ENCODE measurements at regions not wholly inside any gene's neighbourhood (a gene's known extent, or its start where the extent isn't known, plus 50 kb on each side); places are given as distances from the start of the nearest gene placed in this dataset.

GRCh38 chr13:88919970-88920628, 1248.9 kb downstream of the SLITRK5 start:
- DNase-seq = peak; percentile 28 to 94 (median 87)
- H3K36me3 ChIP-seq (ENCODE audit: control insufficient read depth in 4 of 4, insufficient read depth in 4 of 4, low read length in 3 of 4) = no peaks in the 10 kb centered on the region
- POLR2A ChIA-PET = no interaction called here
- H3K27ac ChIP-seq (ENCODE audit: insufficient read depth in 1 of 2, low read depth in 1 of 2, low read length in 2 of 2, poor library complexity in 1 of 2, severe bottlenecking in 2 of 2) = peak overlapping the region; percentile 52 to 63
- no peaks in the 10 kb centered on the region for H3K27me3 ChIP-seq (replicated peaks in 2 of 5; ENCODE audit: control insufficient read depth in 4 of 5, insufficient read depth in 5 of 5, low read length in 4 of 5)
- H3K4me1 ChIP-seq (ENCODE audit: control extremely low read depth in 1 of 4, control insufficient read depth in 4 of 4, insufficient read depth in 4 of 4, low read length in 3 of 4) = peaks cover 0 to 18% (median 12%) of the 10 kb centered on the region in 4 experiments
- peaks cover 0 to 16% (median 0%) of the 10 kb centered on the region in 5 experiments for H3K9me3 ChIP-seq (ENCODE audit: control extremely low read depth in 1 of 5, control insufficient read depth in 4 of 5, insufficient read depth in 2 of 5, low read depth in 1 of 5, low read length in 4 of 5)
- CTCF ChIA-PET = interaction anchor here (1.1 kb wide), 1 partner anchor 42 kb away, joined by 3 read pairs; no protein-coding TSS in a partner anchor
- WGBS (ENCODE audit: insufficient coverage) = 10% methylated on average over 2 of the region's 3 CpGs
- peak overlapping the region in 3 of 7 experiments; percentile 10 to 15 (median 15) for H3K4me3 ChIP-seq (ENCODE audit: control insufficient read depth in 1 of 7, extremely low read depth in 1 of 7, insufficient read depth in 4 of 7, low read depth in 2 of 7, low read length in 6 of 7)

- H3K27me3 ChIP-seq (replicated peaks in 2 of 5; ENCODE audit: control insufficient read depth in 4 of 5, insufficient read depth in 5 of 5, low read length in 4 of 5) = no peaks in the 10 kb centered on the region
- H3K9me3 ChIP-seq (ENCODE audit: control extremely low read depth in 1 of 5, control insufficient read depth in 4 of 5, insufficient read depth in 2 of 5, low read depth in 1 of 5, low read length in 4 of 5) = peaks cover 0 to 22% (median 15%) of the 10 kb centered on the region in 5 experiments
- no peak overlapping the region for H3K4me3 ChIP-seq (ENCODE audit: control insufficient read depth in 1 of 7, extremely low read depth in 1 of 7, insufficient read depth in 4 of 7, low read depth in 2 of 7, low read length in 6 of 7)
- no peaks in the 10 kb centered on the region for H3K36me3 ChIP-seq (ENCODE audit: control insufficient read depth in 4 of 4, insufficient read depth in 4 of 4, low read length in 3 of 4)
- CTCF ChIA-PET = no interaction called here
- DNase-seq = no peak
- no peaks in the 10 kb centered on the region for H3K4me1 ChIP-seq (ENCODE audit: control extremely low read depth in 1 of 4, control insufficient read depth in 4 of 4, insufficient read depth in 4 of 4, low read length in 3 of 4)
- WGBS (ENCODE audit: insufficient coverage) = 100% methylated on average over 3 of the region's 3 CpGs
- no peak overlapping the region for H3K27ac ChIP-seq (ENCODE audit: insufficient read depth in 1 of 2, low read depth in 1 of 2, low read length in 2 of 2, poor library complexity in 1 of 2, severe bottlenecking in 2 of 2)
- POLR2A ChIA-PET = no interaction called here
Observed at GRCh38 chr13:88925954-88926353, 1254.8 kb downstream of the SLITRK5 start.

GRCh38 chr13:88926890-88927502, 1255.8 kb downstream of the SLITRK5 start:
- POLR2A ChIA-PET = no interaction called here

GRCh38 chr13:88932950-88933349, 1261.8 kb downstream of the SLITRK5 start:
- CTCF ChIA-PET = no interaction called here
- DNase-seq = no peak
- H3K9me3 ChIP-seq (ENCODE audit: control extremely low read depth in 1 of 5, control insufficient read depth in 4 of 5, insufficient read depth in 2 of 5, low read depth in 1 of 5, low read length in 4 of 5) = no peaks in the 10 kb centered on the region
- H3K4me1 ChIP-seq (ENCODE audit: control extremely low read depth in 1 of 4, control insufficient read depth in 4 of 4, insufficient read depth in 4 of 4, low read length in 3 of 4) = peaks cover 0 to 2% (median under 1%) of the 10 kb centered on the region in 4 experiments
- WGBS (ENCODE audit: insufficient coverage) = 80% methylated on average over 1 of the region's 1 CpG
- no peaks in the 10 kb centered on the region for H3K27me3 ChIP-seq (replicated peaks in 2 of 5; ENCODE audit: control insufficient read depth in 4 of 5, insufficient read depth in 5 of 5, low read length in 4 of 5)
- no peak overlapping the region for H3K27ac ChIP-seq (ENCODE audit: insufficient read depth in 1 of 2, low read depth in 1 of 2, low read length in 2 of 2, poor library complexity in 1 of 2, severe bottlenecking in 2 of 2)
- POLR2A ChIA-PET = no interaction called here
- H3K36me3 ChIP-seq (ENCODE audit: control insufficient read depth in 4 of 4, insufficient read depth in 4 of 4, low read length in 3 of 4) = no peaks in the 10 kb centered on the region
- H3K4me3 ChIP-seq (ENCODE audit: control insufficient read depth in 1 of 7, extremely low read depth in 1 of 7, insufficient read depth in 4 of 7, low read depth in 2 of 7, low read length in 6 of 7) = no peak overlapping the region

More at GRCh38 chr13:88926890-88927502, 1255.8 kb downstream of the SLITRK5 start:
- Histone ChIP-seq H3K4me3 (ENCODE audit: control insufficient read depth in 1 of 7, extremely low read depth in 1 of 7, insufficient read depth in 4 of 7, low read depth in 2 of 7, low read length in 6 of 7) (no peak overlapping the region), H3K9me3 (ENCODE audit: control extremely low read depth in 1 of 5, control insufficient read depth in 4 of 5, insufficient read depth in 2 of 5, low read depth in 1 of 5, low read length in 4 of 5) (peaks cover 0 to 17% (median 15%) of the 10 kb centered on the region in 5 experiments), H3K4me1 (ENCODE audit: control extremely low read depth in 1 of 4, control insufficient read depth in 4 of 4, insufficient read depth in 4 of 4, low read length in 3 of 4) (no peaks in the 10 kb centered on the region), H3K27ac (ENCODE audit: insufficient read depth in 1 of 2, low read depth in 1 of 2, low read length in 2 of 2, poor library complexity in 1 of 2, severe bottlenecking in 2 of 2) (no peak overlapping the region), H3K36me3 (ENCODE audit: control insufficient read depth in 4 of 4, insufficient read depth in 4 of 4, low read length in 3 of 4) (no peaks in the 10 kb centered on the region), H3K27me3 (replicated peaks in 2 of 5; ENCODE audit: control insufficient read depth in 4 of 5, insufficient read depth in 5 of 5, low read length in 4 of 5) (no peaks in the 10 kb centered on the region)
- no peak for DNase-seq
- CTCF ChIA-PET = interaction anchor here (0.5 to 0.8 kb wide), 3 partner anchors 9 to 461 kb away, joined by 3 read pairs; no protein-coding TSS in a partner anchor
- 92% methylated on average over 4 of the region's 5 CpGs for WGBS (ENCODE audit: insufficient coverage)

- no peak overlapping the region for H3K4me3 ChIP-seq (ENCODE audit: control insufficient read depth in 1 of 7, extremely low read depth in 1 of 7, insufficient read depth in 4 of 7, low read depth in 2 of 7, low read length in 6 of 7)
- no peaks in the 10 kb centered on the region for H3K9me3 ChIP-seq (ENCODE audit: control extremely low read depth in 1 of 5, control insufficient read depth in 4 of 5, insufficient read depth in 2 of 5, low read depth in 1 of 5, low read length in 4 of 5)
- no peak for DNase-seq
- H3K4me1 ChIP-seq (ENCODE audit: control extremely low read depth in 1 of 4, control insufficient read depth in 4 of 4, insufficient read depth in 4 of 4, low read length in 3 of 4) = peaks cover 0 to 2% (median under 1%) of the 10 kb centered on the region in 4 experiments
- ChIA-PET CTCF (interaction anchor here (1.1 kb wide), 1 partner anchor 9 kb away, joined by 3 read pairs; no protein-coding TSS in a partner anchor), POLR2A (no interaction called here)
- no CpG with 5 or more reads among the region's 3 CpGs for WGBS (ENCODE audit: insufficient coverage)
- H3K27ac ChIP-seq (ENCODE audit: insufficient read depth in 1 of 2, low read depth in 1 of 2, low read length in 2 of 2, poor library complexity in 1 of 2, severe bottlenecking in 2 of 2) = no peak overlapping the region
- H3K36me3 ChIP-seq (ENCODE audit: control insufficient read depth in 4 of 4, insufficient read depth in 4 of 4, low read length in 3 of 4) = no peaks in the 10 kb centered on the region
- H3K27me3 ChIP-seq (replicated peaks in 2 of 5; ENCODE audit: control insufficient read depth in 4 of 5, insufficient read depth in 5 of 5, low read length in 4 of 5) = no peaks in the 10 kb centered on the region
Observed at GRCh38 chr13:88937384-88937783, 1266.2 kb downstream of the SLITRK5 start.

GRCh38 chr13:88945793-88946192, 1274.6 kb downstream of the SLITRK5 start:
- 100% methylated on average over 1 of the region's 4 CpGs for WGBS (ENCODE audit: insufficient coverage)

GRCh38 chr13:88948501-88948900, 1277.3 kb downstream of the SLITRK5 start:
- WGBS (ENCODE audit: insufficient coverage) = 80% methylated on average over 1 of the region's 3 CpGs
- H3K4me3 ChIP-seq (ENCODE audit: control insufficient read depth in 1 of 7, extremely low read depth in 1 of 7, insufficient read depth in 4 of 7, low read depth in 2 of 7, low read length in 6 of 7) = no peak overlapping the region
- no peaks in the 10 kb centered on the region for H3K4me1 ChIP-seq (ENCODE audit: control extremely low read depth in 1 of 4, control insufficient read depth in 4 of 4, insufficient read depth in 4 of 4, low read length in 3 of 4)
- no peaks in the 10 kb centered on the region for H3K27me3 ChIP-seq (replicated peaks in 2 of 5; ENCODE audit: control insufficient read depth in 4 of 5, insufficient read depth in 5 of 5, low read length in 4 of 5)
- peaks cover 0 to 6% (median 0%) of the 10 kb centered on the region in 5 experiments for H3K9me3 ChIP-seq (ENCODE audit: control extremely low read depth in 1 of 5, control insufficient read depth in 4 of 5, insufficient read depth in 2 of 5, low read depth in 1 of 5, low read length in 4 of 5)
- POLR2A ChIA-PET = no interaction called here
- no peaks in the 10 kb centered on the region for H3K36me3 ChIP-seq (ENCODE audit: control insufficient read depth in 4 of 4, insufficient read depth in 4 of 4, low read length in 3 of 4)
- no peak overlapping the region for H3K27ac ChIP-seq (ENCODE audit: insufficient read depth in 1 of 2, low read depth in 1 of 2, low read length in 2 of 2, poor library complexity in 1 of 2, severe bottlenecking in 2 of 2)
- CTCF ChIA-PET = no interaction called here
- DNase-seq = no peak

More at GRCh38 chr13:88945793-88946192, 1274.6 kb downstream of the SLITRK5 start:
- ChIA-PET CTCF (no interaction called here), POLR2A (interaction anchor here (0.6 kb wide), 1 partner anchor 757 kb away, joined by 3 read pairs; no protein-coding TSS in a partner anchor)
- no peak for DNase-seq
- Histone ChIP-seq H3K4me1 (ENCODE audit: control extremely low read depth in 1 of 4, control insufficient read depth in 4 of 4, insufficient read depth in 4 of 4, low read length in 3 of 4) (no peaks in the 10 kb centered on the region), H3K9me3 (ENCODE audit: control extremely low read depth in 1 of 5, control insufficient read depth in 4 of 5, insufficient read depth in 2 of 5, low read depth in 1 of 5, low read length in 4 of 5) (peaks cover 0 to 6% (median 0%) of the 10 kb centered on the region in 5 experiments), H3K4me3 (ENCODE audit: control insufficient read depth in 1 of 7, extremely low read depth in 1 of 7, insufficient read depth in 4 of 7, low read depth in 2 of 7, low read length in 6 of 7) (no peak overlapping the region), H3K27me3 (replicated peaks in 2 of 5; ENCODE audit: control insufficient read depth in 4 of 5, insufficient read depth in 5 of 5, low read length in 4 of 5) (no peaks in the 10 kb centered on the region), H3K27ac (ENCODE audit: insufficient read depth in 1 of 2, low read depth in 1 of 2, low read length in 2 of 2, poor library complexity in 1 of 2, severe bottlenecking in 2 of 2) (no peak overlapping the region), H3K36me3 (ENCODE audit: control insufficient read depth in 4 of 4, insufficient read depth in 4 of 4, low read length in 3 of 4) (no peaks in the 10 kb centered on the region)
